IMR-90 (cell line): ENCODE measurements at regions not wholly inside any gene's neighbourhood (a gene's known extent, or its start where the extent isn't known, plus 50 kb on each side); places are given as distances from the start of the nearest gene placed in this dataset.

Source experiments
- ATAC-seq: fragments of 200-7000 bp; cut with Tn5 transposase; 2 replicates; pipeline ENCODE4 v1.9.1; 2020; ENCODE audit warnings: low read depth, mild to moderate bottlenecking, moderate library complexity
- BruUV-seq: library from RNA; stranded (reverse); fragments of 400-500 nt; replicated peaks from 2 replicates; lab custom pipeline; 2021; lab: Mats Ljungman, UMichigan
- CTCF ChIA-PET: fragments of 300-600 bp; formaldehyde crosslinking; extraction: SDS; loops from one replicate; lab custom pipeline; 2021; ENCODE audit warnings: antibody characterized with exemption; lab: Yijun Ruan, JAX
- POLR2A ChIA-PET: fragments of 300-600 bp; sonication (Branson Sonifier 250); formaldehyde crosslinking; loops from one replicate; lab custom pipeline; 2022; ENCODE audit warnings: antibody characterized with exemption; ENCODE audit not compliant: unreplicated experiment; lab: Charles Lee
- DNase-seq: peaks from one replicate; pipeline ENCODE4 v3.0.0; 2013
- H2AFZ ChIP-seq: replicated peaks from 2 replicates; pipeline ENCODE3; 2013; ENCODE audit warnings: low read length, mild to moderate bottlenecking; ENCODE audit not compliant: poor library complexity
- H2AK5ac ChIP-seq: 2 replicates; pipeline ENCODE4 v1.6.1; 2013; ENCODE audit warnings: low read depth, low read length, inconsistent platforms
- H2AK9ac ChIP-seq: replicated peaks from 2 replicates; pipeline ENCODE3; 2013; ENCODE audit warnings: mild to moderate bottlenecking, low read depth, low read length, moderate library complexity; ENCODE audit not compliant: poor library complexity
- H2BK120ac ChIP-seq: 2 replicates; pipeline ENCODE4 v1.6.1; 2013; ENCODE audit warnings: low read depth, low read length, inconsistent platforms
- H2BK15ac ChIP-seq: 3 replicates; pipeline ENCODE4 v1.6.1; 2013; ENCODE audit warnings: low read depth, low read length, inconsistent platforms
- H2BK20ac ChIP-seq: 2 replicates; pipeline ENCODE4 v1.6.1; 2013; ENCODE audit warnings: low read depth, mild to moderate bottlenecking, inconsistent platforms, low read length, moderate library complexity
- H2BK5ac ChIP-seq: 2 replicates; pipeline ENCODE4 v1.6.1; 2013; ENCODE audit warnings: mild to moderate bottlenecking, low read depth, low read length, inconsistent platforms; ENCODE audit not compliant: poor library complexity, severe bottlenecking
- H3K14ac ChIP-seq: replicated peaks from 2 replicates; pipeline ENCODE4 v1.6.1; 2013; ENCODE audit warnings: low read depth, low read length, inconsistent platforms
- H3K18ac ChIP-seq: 2 replicates; pipeline ENCODE4 v1.6.1; 2013; ENCODE audit warnings: low read depth, low read length, control low read depth
- H3K23ac ChIP-seq: 2 replicates; pipeline ENCODE4 v1.6.1; 2013; ENCODE audit warnings: low read depth, low read length, inconsistent platforms
- H3K27ac ChIP-seq: 2 replicates; pipeline ENCODE4 v1.5.1; 2013; ENCODE audit warnings: mild to moderate bottlenecking, control low read depth, low read length; ENCODE audit not compliant: insufficient read depth
- H3K27me3 ChIP-seq: 2 replicates; pipeline ENCODE4 v1.6.1; 2013; ENCODE audit warnings: low read length; ENCODE audit not compliant: control insufficient read depth, insufficient read depth
- H3K36me3 ChIP-seq: 2 replicates; pipeline ENCODE4 v1.6.1; 2013; ENCODE audit warnings: low read length, mixed read lengths; ENCODE audit not compliant: control insufficient read depth, insufficient read depth
- H3K4ac ChIP-seq: 2 replicates; pipeline ENCODE4 v1.6.1; 2013; ENCODE audit warnings: low read depth, low read length, inconsistent platforms
- H3K4me1 ChIP-seq: 2 replicates; pipeline ENCODE4 v1.6.1; 2013; ENCODE audit warnings: low read length, mixed read lengths; ENCODE audit not compliant: control insufficient read depth, insufficient read depth
- H3K4me2 ChIP-seq: 2 replicates; pipeline ENCODE4 v1.6.1; 2013; ENCODE audit warnings: low read depth, mild to moderate bottlenecking, control low read depth, low read length, moderate library complexity
- H3K4me3 ChIP-seq: 2 replicates; pipeline ENCODE4 v1.5.1; 2013; ENCODE audit warnings: low read depth, mild to moderate bottlenecking, control low read depth, low read length, moderate library complexity; ENCODE audit not compliant: insufficient read depth
- H3K56ac ChIP-seq: 2 replicates; pipeline ENCODE4 v1.6.1; 2013; ENCODE audit warnings: low read length, inconsistent platforms; ENCODE audit not compliant: insufficient read depth; ENCODE audit errors: extremely low read depth
- H3K79me1 ChIP-seq, 2 experiments: 2 replicates each; pipeline ENCODE4 v1.6.1; 2013; ENCODE audit warnings: low read length in 2 of 2, inconsistent platforms in 1 of 2, low read depth in 1 of 2
- H3K9ac ChIP-seq: 2 replicates; pipeline ENCODE4 v1.6.1; 2013; ENCODE audit warnings: low read depth, low read length, control low read depth
- H3K9me1 ChIP-seq: 2 replicates; pipeline ENCODE4 v1.6.1; 2013; ENCODE audit warnings: low read length, inconsistent platforms; ENCODE audit not compliant: insufficient read depth
- H3K9me3 ChIP-seq: 2 replicates; pipeline ENCODE4 v1.6.1; 2013; ENCODE audit warnings: low read length; ENCODE audit not compliant: control insufficient read depth, insufficient read depth
- H4K20me1 ChIP-seq: 2 replicates; pipeline ENCODE4 v1.6.1; 2013; ENCODE audit warnings: low read length, inconsistent platforms; ENCODE audit not compliant: insufficient read depth
- H4K5ac ChIP-seq: 2 replicates; pipeline ENCODE4 v1.6.1; 2013; ENCODE audit warnings: mild to moderate bottlenecking, low read depth, low read length, control low read depth
- H4K8ac ChIP-seq, 2 experiments: 2 replicates each; pipeline ENCODE4 v1.6.1; 2013; ENCODE audit warnings: low read depth in 2 of 2, low read length in 2 of 2, control low read depth in 1 of 2, inconsistent platforms in 1 of 2
- H4K91ac ChIP-seq: 2 replicates; pipeline ENCODE4 v1.6.1; 2013; ENCODE audit warnings: low read depth, low read length, inconsistent platforms; ENCODE audit not compliant: insufficient read depth
- BHLHE40 ChIP-seq: fragments of 150-350 bp; IDR thresholded peaks from 2 replicates; pipeline ENCODE4 v1.6.1; 2016; ENCODE audit warnings: mild to moderate bottlenecking, low read depth, low read length
- CEBPB ChIP-seq: IDR thresholded peaks from 2 replicates; pipeline ENCODE4 v1.6.1; 2012; ENCODE audit warnings: low read depth, low read length, improper control_type of control experiment
- CHD1 ChIP-seq: IDR thresholded peaks from 2 replicates; pipeline ENCODE4 v1.6.1; 2012; ENCODE audit warnings: low read depth, low read length, improper control_type of control experiment
- CTCF ChIP-seq: conservative IDR thresholded peaks from 2 replicates; pipeline ENCODE4 v1.5.1; 2012; ENCODE audit warnings: mild to moderate bottlenecking, low read depth, low read length, improper control_type of control experiment
- ELK1 ChIP-seq: fragments of 150-350 bp; IDR thresholded peaks from 2 replicates; pipeline ENCODE4 v1.6.1; 2016; ENCODE audit warnings: low read depth, mild to moderate bottlenecking, low read length, moderate library complexity, borderline replicate concordance
- FOS ChIP-seq: fragments of 150-350 bp; IDR thresholded peaks from 2 replicates; pipeline ENCODE4 v1.6.1; 2016; ENCODE audit warnings: low read depth, low read length
- MAFK ChIP-seq: IDR thresholded peaks from 2 replicates; pipeline ENCODE4 v1.6.1; 2012; ENCODE audit warnings: low read depth, low read length, improper control_type of control experiment
- MAZ ChIP-seq: IDR thresholded peaks from 2 replicates; pipeline ENCODE4 v1.6.1; 2012; ENCODE audit warnings: low read depth, mild to moderate bottlenecking, low read length, improper control_type of control experiment, moderate library complexity, borderline replicate concordance
- MXI1 ChIP-seq: IDR thresholded peaks from 2 replicates; pipeline ENCODE4 v1.6.1; 2012; ENCODE audit warnings: low read depth, mild to moderate bottlenecking, low read length, moderate library complexity, borderline replicate concordance
- NFE2L2 ChIP-seq: fragments of 150-350 bp; IDR thresholded peaks from 2 replicates; pipeline ENCODE4 v1.6.1; 2016; ENCODE audit warnings: low read depth, mild to moderate bottlenecking, low read length
- POLR2A ChIP-seq: IDR thresholded peaks from 2 replicates; pipeline ENCODE4 v1.6.1; 2012; ENCODE audit warnings: mild to moderate bottlenecking, low read depth, low read length
- RAD21 ChIP-seq: IDR thresholded peaks from 2 replicates; pipeline ENCODE4 v1.6.1; 2012; ENCODE audit warnings: low read length, improper control_type of control experiment
- RCOR1 ChIP-seq: IDR thresholded peaks from 2 replicates; pipeline ENCODE4 v1.6.1; 2012; ENCODE audit warnings: mild to moderate bottlenecking, low read length, improper control_type of control experiment; ENCODE audit not compliant: insufficient replicate concordance
- RFX5 ChIP-seq: IDR thresholded peaks from 2 replicates; pipeline ENCODE4 v1.8.0; 2012; ENCODE audit warnings: low read depth, mild to moderate bottlenecking, low read length, moderate library complexity
- SMC3 ChIP-seq: fragments of 150-350 bp; IDR thresholded peaks from 2 replicates; pipeline ENCODE4 v1.6.1; 2016; ENCODE audit warnings: low read depth, mild to moderate bottlenecking, antibody characterized with exemption, low read length, moderate library complexity
- WGBS, 2 experiments: methylation state at CpG; one replicate each; pipeline versions ENCODE4 v1.1.5 to v1.1.7; 2013; ENCODE audit warnings: missing lambda C conversion rate in 2 of 2; ENCODE audit not compliant: insufficient read length in 1 of 2; ENCODE audit errors: extremely low coverage in 2 of 2; 5-methylcytosine and 5-hydroxymethylcytosine counted together
- dilution Hi-C: fragments of 300-500 bp; cut with HindIII; formaldehyde crosslinking; loops from one replicate; pipeline ENCODE4 v1.14.3; 2018; ENCODE audit warnings: low sequenced_read_pairs; ENCODE audit not compliant: unreplicated experiment
- in situ Hi-C: fragments of 300-500 bp; cut with MboI; formaldehyde crosslinking; loops from 3 replicates; pipeline ENCODE4 v1.14.3; 2019; ENCODE audit warnings: low sequenced_read_pairs, inconsistent platforms, mixed read lengths
- intact Hi-C: fragments of 100-400 bp; cut with micrococcal nuclease; formaldehyde crosslinking; loops from 2 replicates; pipeline ENCODE4 v1.10.0; 2022

DNA sequence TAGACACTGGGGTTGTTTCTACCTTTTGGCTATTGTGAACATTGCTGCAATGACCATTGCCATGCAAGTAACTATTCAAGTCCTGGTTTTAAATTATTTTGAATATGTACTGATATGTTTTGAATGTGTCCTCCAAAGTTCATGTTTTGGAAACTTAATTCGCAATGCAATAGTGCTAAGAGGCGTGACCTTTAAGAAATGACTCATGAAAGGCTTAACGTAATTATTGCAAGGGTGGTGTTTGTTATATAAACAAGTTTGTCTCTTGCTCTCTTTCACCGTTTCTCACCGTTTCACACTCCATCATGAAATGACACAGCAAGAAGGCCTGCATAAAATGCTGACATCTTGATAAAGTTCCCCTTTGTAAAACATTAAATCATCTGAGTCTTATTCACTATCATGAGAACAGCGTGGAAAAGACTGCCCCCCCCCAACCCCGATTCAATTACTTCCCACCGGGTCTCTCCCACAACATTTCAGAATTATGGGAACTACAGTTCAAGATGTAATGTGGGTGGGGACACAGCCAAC, 506.9 kb upstream of the FAM47C start:
- H3K4me2 ChIP-seq: no peak overlapping the region
- H2BK5ac ChIP-seq: no peak overlapping the region
- ATAC-seq (no peak), DNase-seq (no peak)
- no peak overlapping the region for H4K5ac ChIP-seq
- H2BK15ac ChIP-seq: no peak overlapping the region
- H3K4ac ChIP-seq: no peak overlapping the region
- H3K18ac ChIP-seq: no peak overlapping the region
- TF ChIP-seq CHD1 (no peak), FOS (no peak), RFX5 (no peak), POLR2A (no peak), BHLHE40 (no peak), MAZ (no peak), CEBPB (no peak), ELK1 (no peak), RCOR1 (no peak), MXI1 (no peak), SMC3 (no peak), MAFK (no peak), RAD21 (no peak), NFE2L2 (no peak), CTCF (no peak)
- no peaks in the 10 kb centered on the region for H3K36me3 ChIP-seq
- no TSS peak for BruUV-seq
- dilution Hi-C loops: no loop called here
- no peaks in the 10 kb centered on the region for H3K9me1 ChIP-seq
- no peak overlapping the region for H3K27ac ChIP-seq
- no peak overlapping the region for H2BK20ac ChIP-seq
- H3K14ac ChIP-seq: no peak overlapping the region
- in situ Hi-C loops: no loop called here
- H4K20me1 ChIP-seq: no peaks in the 10 kb centered on the region
- no peak overlapping the region for H3K4me3 ChIP-seq
- H4K91ac ChIP-seq: no peak overlapping the region
- ChIA-PET POLR2A (no interaction called here), CTCF (no interaction called here)
- no peak overlapping the region for H3K56ac ChIP-seq
- H2AK5ac ChIP-seq: no peak overlapping the region
- WGBS, 2 experiments: no CpG with 5 or more reads among the region's 8 CpGs
- no peaks in the 10 kb centered on the region for H3K79me1 ChIP-seq
- no peaks in the 10 kb centered on the region for H3K4me1 ChIP-seq
- no peaks in the 10 kb centered on the region for H3K9me3 ChIP-seq
- intact Hi-C loops: no loop called here
- H4K8ac ChIP-seq: no peak overlapping the region
- no peak overlapping the region for H3K9ac ChIP-seq
- H2AFZ ChIP-seq: no peak overlapping the region
- H3K27me3 ChIP-seq: no peaks in the 10 kb centered on the region
- H3K23ac ChIP-seq: no peak overlapping the region
- no peak overlapping the region for H2BK120ac ChIP-seq
- H2AK9ac ChIP-seq: no peak overlapping the region
